ENCODE measurements at regions not wholly inside any gene's neighbourhood (a gene's known extent, or its start where the extent isn't known, plus 50 kb on each side); places are given as distances from the start of the nearest gene placed in this dataset.

DNA sequence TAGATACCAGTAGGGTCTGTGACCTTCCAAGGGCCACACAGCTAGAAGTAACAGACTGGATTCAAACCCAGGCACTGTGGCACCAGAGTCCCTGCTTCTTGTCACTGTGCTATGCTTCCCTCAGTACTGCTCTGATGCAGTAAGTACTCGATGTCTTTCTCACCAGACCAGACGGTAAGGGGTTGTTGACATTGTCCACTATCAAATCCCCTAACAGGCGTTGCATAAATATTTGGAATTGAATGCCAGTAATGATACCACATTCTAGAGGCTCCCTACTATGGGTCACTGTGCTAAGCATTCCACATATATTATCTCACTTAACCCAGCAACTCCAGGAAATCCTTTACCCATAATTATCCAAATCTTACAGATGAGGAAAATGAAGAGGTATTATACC, 223.1 kb downstream of the C1D start:
- no peaks in the 10 kb centered on the region for H3K9me3 ChIP-seq (ENCODE audit: control insufficient read depth in 4 of 4, insufficient read depth in 3 of 4, low read length in 3 of 4)
- TF ChIP-seq, protein P1, sequence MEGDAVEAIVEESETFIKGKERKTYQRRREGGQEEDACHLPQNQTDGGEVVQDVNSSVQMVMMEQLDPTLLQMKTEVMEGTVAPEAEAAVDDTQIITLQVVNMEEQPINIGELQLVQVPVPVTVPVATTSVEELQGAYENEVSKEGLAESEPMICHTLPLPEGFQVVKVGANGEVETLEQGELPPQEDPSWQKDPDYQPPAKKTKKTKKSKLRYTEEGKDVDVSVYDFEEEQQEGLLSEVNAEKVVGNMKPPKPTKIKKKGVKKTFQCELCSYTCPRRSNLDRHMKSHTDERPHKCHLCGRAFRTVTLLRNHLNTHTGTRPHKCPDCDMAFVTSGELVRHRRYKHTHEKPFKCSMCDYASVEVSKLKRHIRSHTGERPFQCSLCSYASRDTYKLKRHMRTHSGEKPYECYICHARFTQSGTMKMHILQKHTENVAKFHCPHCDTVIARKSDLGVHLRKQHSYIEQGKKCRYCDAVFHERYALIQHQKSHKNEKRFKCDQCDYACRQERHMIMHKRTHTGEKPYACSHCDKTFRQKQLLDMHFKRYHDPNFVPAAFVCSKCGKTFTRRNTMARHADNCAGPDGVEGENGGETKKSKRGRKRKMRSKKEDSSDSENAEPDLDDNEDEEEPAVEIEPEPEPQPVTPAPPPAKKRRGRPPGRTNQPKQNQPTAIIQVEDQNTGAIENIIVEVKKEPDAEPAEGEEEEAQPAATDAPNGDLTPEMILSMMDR (IDR thresholded peaks at IDR 0.05; ENCODE audit: control extremely low read depth, extremely low read depth), result no peak
- H3K4me1 ChIP-seq (ENCODE audit: control insufficient read depth in 5 of 5, insufficient read depth in 5 of 5, low read length in 5 of 5), result peaks cover 0 to 20% (median 0%) of the 10 kb centered on the region in 5 donors
- ATAC-seq (ENCODE audit: insufficient read depth, low FRiP score) (no peak), DNase-seq (no peak)
- H3K9ac ChIP-seq (ENCODE audit: insufficient read depth in 1 of 2, low read length in 2 of 2), result peak overlapping the region in 1 of 2 donors; percentile 27
- WGBS, 2 donors, result 67 to 75% methylated on average over 3 of the region's 3 CpGs
- H3K36me3 ChIP-seq (ENCODE audit: control insufficient read depth in 4 of 4, insufficient read depth in 4 of 4, low read length in 4 of 4), result no peaks in the 10 kb centered on the region
- H3K27ac ChIP-seq (ENCODE audit: low read depth in 1 of 2, low read length in 1 of 2), result no peak overlapping the region
- no peaks in the 10 kb centered on the region for H3K27me3 ChIP-seq (ENCODE audit: control insufficient read depth in 3 of 3, insufficient read depth in 3 of 3, low read length in 2 of 3)
- no peak overlapping the region for H3K4me3 ChIP-seq

DNA sequence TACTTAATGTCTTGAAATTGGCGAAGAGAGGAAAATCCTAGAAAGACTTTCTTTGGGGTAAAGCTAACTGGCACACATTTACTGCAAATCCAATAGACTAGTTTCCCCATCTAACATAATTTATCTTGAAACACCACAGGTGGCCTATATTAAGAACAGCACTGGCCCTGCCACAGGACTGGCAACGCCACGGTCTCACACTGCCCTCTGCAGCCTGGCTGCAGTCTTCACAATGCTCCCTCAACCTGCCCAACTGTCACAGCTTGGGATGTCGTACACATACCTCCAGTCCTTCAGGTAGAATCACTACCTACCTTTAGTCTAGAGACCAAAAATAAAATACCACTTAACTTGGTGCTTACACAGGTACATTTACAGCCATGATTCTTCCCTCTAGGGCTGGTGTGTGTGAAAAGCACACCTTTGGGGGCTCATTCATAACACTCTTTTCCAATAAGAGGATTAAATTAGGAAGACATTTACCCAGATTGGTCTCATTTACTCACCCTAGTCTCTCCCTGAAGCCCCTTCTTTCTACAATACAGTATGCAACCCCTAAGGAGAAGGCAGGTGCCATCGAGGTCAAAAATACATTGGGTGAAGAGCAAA, 222.2 kb downstream of the C1D start:
- no peak overlapping the region for H3K9ac ChIP-seq (ENCODE audit: insufficient read depth in 1 of 2, low read length in 2 of 2)
- no peak overlapping the region for H3K27ac ChIP-seq (ENCODE audit: low read depth in 1 of 2, low read length in 1 of 2)
- H3K4me1 ChIP-seq (ENCODE audit: control insufficient read depth in 5 of 5, insufficient read depth in 5 of 5, low read length in 5 of 5), result peaks cover 0 to 22% (median 0%) of the 10 kb centered on the region in 5 donors
- DNase-seq (peak; percentile 83 to 88 (median 83)), ATAC-seq (ENCODE audit: insufficient read depth, low FRiP score) (peak; percentile 58)
- H3K27me3 ChIP-seq (ENCODE audit: control insufficient read depth in 3 of 3, insufficient read depth in 3 of 3, low read length in 2 of 3), result no peaks in the 10 kb centered on the region
- TF ChIP-seq, protein P1 (IDR thresholded peaks at IDR 0.05; ENCODE audit: control extremely low read depth, extremely low read depth), result peak; percentile 57
- H3K9me3 ChIP-seq (ENCODE audit: control insufficient read depth in 4 of 4, insufficient read depth in 3 of 4, low read length in 3 of 4), result no peaks in the 10 kb centered on the region
- no peak overlapping the region for H3K4me3 ChIP-seq
- 40 to 46% methylated on average over 5 of the region's 5 CpGs for WGBS, 2 donors
- no peaks in the 10 kb centered on the region for H3K36me3 ChIP-seq (ENCODE audit: control insufficient read depth in 4 of 4, insufficient read depth in 4 of 4, low read length in 4 of 4)

DNA sequence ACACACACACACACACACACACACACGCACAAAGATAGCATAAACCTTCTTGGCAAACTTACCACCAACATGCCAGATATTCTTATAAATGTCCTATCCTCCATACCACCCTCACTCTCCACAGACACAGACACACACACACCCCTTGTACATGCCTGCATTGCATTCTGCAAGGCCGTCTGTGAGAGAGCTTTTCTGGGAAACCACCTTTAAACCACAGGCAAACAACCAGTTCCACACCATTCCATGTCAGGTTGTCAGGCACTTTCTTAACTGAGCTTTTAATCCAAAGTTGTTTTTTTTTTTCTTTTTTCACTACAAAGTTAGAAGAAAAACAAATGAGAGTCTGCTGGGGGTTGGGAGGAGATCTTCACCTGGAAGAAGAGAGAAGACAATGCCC, 221.1 kb downstream of the C1D start:
- ATAC-seq (ENCODE audit: insufficient read depth, low FRiP score), result no peak
- Histone ChIP-seq H3K27me3 (ENCODE audit: control insufficient read depth in 3 of 3, insufficient read depth in 3 of 3, low read length in 2 of 3) (no peaks in the 10 kb centered on the region), H3K9me3 (ENCODE audit: control insufficient read depth in 4 of 4, insufficient read depth in 3 of 4, low read length in 3 of 4) (no peaks in the 10 kb centered on the region), H3K9ac (ENCODE audit: insufficient read depth in 1 of 2, low read length in 2 of 2) (no peak overlapping the region), H3K27ac (ENCODE audit: low read depth in 1 of 2, low read length in 1 of 2) (no peak overlapping the region), H3K4me3 (no peak overlapping the region), H3K4me1 (ENCODE audit: control insufficient read depth in 5 of 5, insufficient read depth in 5 of 5, low read length in 5 of 5) (peaks cover 0 to 33% (median 6%) of the 10 kb centered on the region in 5 donors), H3K36me3 (ENCODE audit: control insufficient read depth in 4 of 4, insufficient read depth in 4 of 4, low read length in 4 of 4) (no peaks in the 10 kb centered on the region)
- WGBS, 2 donors, result 71% methylated on average over 2 of the region's 2 CpGs
- TF ChIP-seq, protein P1 (IDR thresholded peaks at IDR 0.05; ENCODE audit: control extremely low read depth, extremely low read depth), result no peak
- no peak for DNase-seq
